PC-9 (cell line): ENCODE measurements at regions not wholly inside any gene's neighbourhood (a gene's known extent, or its start where the extent isn't known, plus 50 kb on each side); places are given as distances from the start of the nearest gene placed in this dataset.

Experiments used
- BruUV-seq: library from RNA; stranded (reverse); fragments of 400-500 nt; replicated peaks from 2 replicates; lab custom pipeline; 2021; lab: Mats Ljungman, UMichigan
- CTCF ChIA-PET: fragments of 300-600 bp; sonication (Branson Sonifier 250); formaldehyde crosslinking; loops from one replicate; lab custom pipeline; 2022; ENCODE audit warnings: antibody characterized with exemption; lab: Charles Lee
- POLR2A ChIA-PET: fragments of 300-600 bp; sonication (Branson Sonifier 250); formaldehyde crosslinking; loops from one replicate; lab custom pipeline; 2022; ENCODE audit warnings: antibody characterized with exemption; ENCODE audit not compliant: unreplicated experiment; lab: Charles Lee
- DNase-seq, 2 experiments: peaks; one replicate each; pipeline versions ENCODE4 v3.0.0 to v3.0.0-alpha.2; 2015 to 2022; ENCODE audit warnings: mixed read lengths in 1 of 2
- H2AFZ ChIP-seq: fragments of 200-600 bp; sonication (generic); 2 replicates; pipeline ENCODE4 v1.8.1; 2017; ENCODE audit warnings: antibody characterized with exemption
- H3F3A ChIP-seq: fragments of 200-600 bp; sonication (generic); 2 replicates; pipeline ENCODE4 v1.8.1; 2017; ENCODE audit warnings: antibody characterized with exemption, mild to moderate bottlenecking, low read depth; ENCODE audit not compliant: insufficient read depth
- H3K27ac ChIP-seq: fragments of 200-600 bp; sonication (generic); 2 replicates; pipeline ENCODE4 v1.6.1; 2016; ENCODE audit warnings: mixed run types
- H3K27me3 ChIP-seq: fragments of 200-600 bp; sonication (generic); 2 replicates; pipeline ENCODE4 v1.6.1; 2016; ENCODE audit warnings: low read depth, mixed run types; ENCODE audit not compliant: insufficient read depth
- H3K36me3 ChIP-seq: fragments of 200-600 bp; sonication (generic); 2 replicates; pipeline ENCODE4 v1.6.1; 2016; ENCODE audit warnings: low read depth, mixed run types
- H3K4me1 ChIP-seq: fragments of 200-600 bp; sonication (generic); replicated peaks from 2 replicates; pipeline ENCODE4 v1.6.1; 2016; ENCODE audit warnings: mixed run types; ENCODE audit not compliant: insufficient read depth
- H3K4me2 ChIP-seq: fragments of 200-600 bp; sonication (generic); 2 replicates; pipeline ENCODE4 v1.6.1; 2017; ENCODE audit warnings: mixed run types
- H3K4me3 ChIP-seq: fragments of 200-600 bp; sonication (generic); 2 replicates; pipeline ENCODE4 v1.6.1; 2016; ENCODE audit warnings: mixed run types
- H3K79me2 ChIP-seq: fragments of 200-600 bp; sonication (generic); 2 replicates; pipeline ENCODE4 v1.6.1; 2017; ENCODE audit warnings: low read depth, mixed run types
- H3K9me2 ChIP-seq: fragments of 200-600 bp; sonication (generic); 2 replicates; pipeline ENCODE4 v1.8.1; 2017; ENCODE audit warnings: mild to moderate bottlenecking; ENCODE audit not compliant: insufficient read depth
- H3K9me3 ChIP-seq: fragments of 200-600 bp; sonication (generic); 2 replicates; pipeline ENCODE4 v1.8.1; 2016; ENCODE audit warnings: low read depth; ENCODE audit not compliant: insufficient read depth
- H4K20me1 ChIP-seq: fragments of 200-600 bp; sonication (generic); 2 replicates; pipeline ENCODE4 v1.8.1; 2017; ENCODE audit not compliant: insufficient read depth
- CTCF ChIP-seq: fragments of 200-600 bp; sonication (generic); conservative IDR thresholded peaks from 2 replicates; pipeline ENCODE4 v1.6.1; 2017; ENCODE audit warnings: mixed run types, antibody characterized with exemption, mild to moderate bottlenecking, moderate library complexity
- EZH2 ChIP-seq: fragments of 200-600 bp; sonication (generic); IDR thresholded peaks from 2 replicates; pipeline ENCODE4 v1.8.0; 2017; ENCODE audit warnings: antibody characterized with exemption, low read depth
- intact Hi-C: fragments of 100-400 bp; cut with micrococcal nuclease; formaldehyde crosslinking; loops from one replicate; pipeline ENCODE4 v1.10.0; 2022; ENCODE audit not compliant: unreplicated experiment

GRCh38 chr4:149031399-149031798 lies 589.2 kb upstream of the NR3C2 start:
- Histone ChIP-seq H3K9me2 (no peaks in the 10 kb centered on the region), H3K36me3 (no peaks in the 10 kb centered on the region), H3K79me2 (no peaks in the 10 kb centered on the region), H3K27me3 (no peaks in the 10 kb centered on the region), H3K4me3 (no peak overlapping the region), H3K4me2 (no peak overlapping the region), H3K27ac (no peak overlapping the region), H2AFZ (no peak overlapping the region), H3F3A (no peaks in the 10 kb centered on the region), H4K20me1 (no peaks in the 10 kb centered on the region), H3K9me3 (no peaks in the 10 kb centered on the region), H3K4me1 (no peaks in the 10 kb centered on the region)
- ChIA-PET POLR2A (interaction anchor here (0.6 to 0.7 kb wide), 2 partner anchors 254 to 815 kb away, joined by 3 read pairs; no protein-coding TSS in a partner anchor), CTCF (interaction anchor here (0.6 kb wide), 2 partner anchors 231 to 588 kb away, joined by 3 to 4 read pairs; no protein-coding TSS in a partner anchor)
- peak in 1 of 2 experiments; percentile 40 for DNase-seq
- intact Hi-C loops, result loop anchor here (2.0 to 10.0 kb wide), 2 partner anchors 233 to 587 kb away; partner anchors contain the start of gene NR3C2
- BruUV-seq, result no TSS peak
- peak; percentile 62 for TF ChIP-seq CTCF
- TF ChIP-seq EZH2, result no peak

- CTCF ChIA-PET, result no interaction called here
These were observed 586.9 kb upstream of the NR3C2 start for GRCh38 chr4:149029056-149029651.

GRCh38 chr4:149026696-149027095 lies 584.5 kb upstream of the NR3C2 start:
- H3K27me3 ChIP-seq, result no peaks in the 10 kb centered on the region
- H3K9me2 ChIP-seq, result no peaks in the 10 kb centered on the region
- H2AFZ ChIP-seq, result no peak overlapping the region
- no peak for TF ChIP-seq CTCF
- TF ChIP-seq EZH2, result no peak
- H3F3A ChIP-seq, result no peaks in the 10 kb centered on the region
- H3K4me1 ChIP-seq, result no peaks in the 10 kb centered on the region
- H3K79me2 ChIP-seq, result no peaks in the 10 kb centered on the region
- H3K36me3 ChIP-seq, result no peaks in the 10 kb centered on the region
- intact Hi-C loops, result no loop called here
- H3K9me3 ChIP-seq, result no peaks in the 10 kb centered on the region
- H3K4me3 ChIP-seq, result no peak overlapping the region
- H3K4me2 ChIP-seq, result no peak overlapping the region
- BruUV-seq, result no TSS peak
- H4K20me1 ChIP-seq, result no peaks in the 10 kb centered on the region
- POLR2A ChIA-PET, result no interaction called here
- no peak overlapping the region for H3K27ac ChIP-seq
- no peak for DNase-seq
- CTCF ChIA-PET, result no interaction called here

More at GRCh38 chr4:149029056-149029651, 586.9 kb upstream of the NR3C2 start:
- no peak overlapping the region for H3K4me2 ChIP-seq
- H3F3A ChIP-seq, result no peaks in the 10 kb centered on the region
- H3K79me2 ChIP-seq, result no peaks in the 10 kb centered on the region
- POLR2A ChIA-PET, result no interaction called here
- no peaks in the 10 kb centered on the region for H3K4me1 ChIP-seq
- intact Hi-C loops, result no loop called here
- H3K4me3 ChIP-seq, result no peak overlapping the region
- H2AFZ ChIP-seq, result no peak overlapping the region
- DNase-seq, result peak in 1 of 2 experiments; percentile 25
- no TSS peak for BruUV-seq
- H3K27me3 ChIP-seq, result no peaks in the 10 kb centered on the region
- H3K36me3 ChIP-seq, result no peaks in the 10 kb centered on the region
- H3K9me3 ChIP-seq, result no peaks in the 10 kb centered on the region
- no peak overlapping the region for H3K27ac ChIP-seq
- H4K20me1 ChIP-seq, result no peaks in the 10 kb centered on the region
- TF ChIP-seq CTCF, result no peak
- TF ChIP-seq EZH2, result no peak
- H3K9me2 ChIP-seq, result no peaks in the 10 kb centered on the region
